ENCODE measurements at regions not wholly inside any gene's neighbourhood (a gene's known extent, or its start where the extent isn't known, plus 50 kb on each side); places are given as distances from the start of the nearest gene placed in this dataset.

DNA sequence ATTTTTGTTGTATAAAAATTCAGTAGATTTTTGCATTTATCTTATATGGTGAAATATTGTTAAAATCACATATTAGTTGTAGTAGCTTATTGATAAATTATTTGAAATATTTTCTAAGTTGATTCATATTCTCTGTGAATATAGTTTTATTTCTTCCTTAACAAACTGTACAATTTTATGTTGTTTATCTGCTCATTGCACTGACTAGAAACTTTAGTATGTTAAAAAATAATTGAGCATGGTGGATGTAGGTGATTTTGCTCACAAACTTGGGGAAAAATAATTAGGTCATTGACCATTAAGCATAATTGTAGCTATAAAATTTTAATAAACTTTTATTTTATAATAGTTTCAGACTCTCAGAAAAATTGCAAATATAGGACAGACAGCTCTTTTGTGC is 1445.3 kb upstream of the MIR17HG start:
- no peak for DNase-seq (ENCODE audit: low read depth)
- no peak overlapping the region for H3K4me3 ChIP-seq (ENCODE audit: low read depth, low read length)
- TF ChIP-seq, protein P1, sequence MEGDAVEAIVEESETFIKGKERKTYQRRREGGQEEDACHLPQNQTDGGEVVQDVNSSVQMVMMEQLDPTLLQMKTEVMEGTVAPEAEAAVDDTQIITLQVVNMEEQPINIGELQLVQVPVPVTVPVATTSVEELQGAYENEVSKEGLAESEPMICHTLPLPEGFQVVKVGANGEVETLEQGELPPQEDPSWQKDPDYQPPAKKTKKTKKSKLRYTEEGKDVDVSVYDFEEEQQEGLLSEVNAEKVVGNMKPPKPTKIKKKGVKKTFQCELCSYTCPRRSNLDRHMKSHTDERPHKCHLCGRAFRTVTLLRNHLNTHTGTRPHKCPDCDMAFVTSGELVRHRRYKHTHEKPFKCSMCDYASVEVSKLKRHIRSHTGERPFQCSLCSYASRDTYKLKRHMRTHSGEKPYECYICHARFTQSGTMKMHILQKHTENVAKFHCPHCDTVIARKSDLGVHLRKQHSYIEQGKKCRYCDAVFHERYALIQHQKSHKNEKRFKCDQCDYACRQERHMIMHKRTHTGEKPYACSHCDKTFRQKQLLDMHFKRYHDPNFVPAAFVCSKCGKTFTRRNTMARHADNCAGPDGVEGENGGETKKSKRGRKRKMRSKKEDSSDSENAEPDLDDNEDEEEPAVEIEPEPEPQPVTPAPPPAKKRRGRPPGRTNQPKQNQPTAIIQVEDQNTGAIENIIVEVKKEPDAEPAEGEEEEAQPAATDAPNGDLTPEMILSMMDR (IDR thresholded peaks at IDR 0.05; ENCODE audit: insufficient read depth, low read length), result no peak

- H3K4me3 ChIP-seq (ENCODE audit: low read depth, low read length), result no peak overlapping the region
- no peak for DNase-seq (ENCODE audit: low read depth)
- TF ChIP-seq, protein P1 (IDR thresholded peaks at IDR 0.05; ENCODE audit: insufficient read depth, low read length), result no peak
These were observed 1444.4 kb upstream of the MIR17HG start for GRCh38 chr13:89903115-89903514.

DNA sequence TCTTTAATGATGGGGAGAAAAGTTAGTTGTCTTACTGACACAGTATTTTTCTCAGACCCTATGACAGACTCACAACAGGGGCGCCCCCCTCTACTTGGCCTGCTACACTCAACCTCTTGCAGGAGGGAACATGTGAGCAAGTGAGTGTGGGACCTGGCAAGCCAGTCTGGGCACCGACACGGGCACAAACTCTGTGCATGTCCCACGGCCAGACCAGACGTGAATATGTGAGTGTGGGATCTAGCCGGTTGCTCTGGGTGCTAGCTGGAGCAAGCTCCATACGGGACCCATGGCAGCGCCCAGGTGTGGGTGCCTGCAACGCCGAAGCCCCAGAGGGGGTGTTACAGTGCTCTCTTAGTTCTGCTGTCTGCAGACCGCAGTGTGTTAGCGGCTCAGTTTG is 1437.3 kb upstream of the MIR17HG start:
- no peak for DNase-seq (ENCODE audit: low read depth)
- H3K4me3 ChIP-seq (ENCODE audit: low read depth, low read length), result no peak overlapping the region
- TF ChIP-seq, protein P1 (IDR thresholded peaks at IDR 0.05; ENCODE audit: insufficient read depth, low read length), result no peak

GRCh38 chr13:89916551-89916950 is 1430.9 kb upstream of the MIR17HG start:
- DNase-seq (ENCODE audit: low read depth), result no peak
- H3K4me3 ChIP-seq (ENCODE audit: low read depth, low read length), result no peak overlapping the region
- TF ChIP-seq, protein P1 (IDR thresholded peaks at IDR 0.05; ENCODE audit: insufficient read depth, low read length), result no peak

DNA sequence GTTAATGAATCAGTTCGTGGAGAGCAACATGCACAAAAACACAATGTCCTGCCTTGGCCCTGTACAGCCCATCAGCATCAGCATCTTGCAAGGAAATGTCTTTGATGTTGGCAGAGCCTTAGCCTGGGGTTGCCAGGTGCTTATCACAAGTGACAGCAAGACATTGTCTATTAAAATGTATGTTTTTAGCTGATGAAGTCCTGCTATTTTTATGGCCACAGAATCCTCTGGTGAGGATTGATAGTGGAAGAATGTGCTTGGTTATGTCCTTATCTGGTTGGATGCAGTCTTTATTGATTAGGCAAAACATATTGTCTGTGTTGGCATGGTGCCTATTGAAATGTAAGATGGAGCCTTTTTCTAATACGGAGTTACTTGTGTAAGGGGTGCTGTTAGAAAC is 1427.0 kb upstream of the MIR17HG start:
- TF ChIP-seq, protein P1 (IDR thresholded peaks at IDR 0.05; ENCODE audit: insufficient read depth, low read length), result no peak
- DNase-seq (ENCODE audit: low read depth), result no peak
- H3K4me3 ChIP-seq (ENCODE audit: low read depth, low read length), result no peak overlapping the region

DNA sequence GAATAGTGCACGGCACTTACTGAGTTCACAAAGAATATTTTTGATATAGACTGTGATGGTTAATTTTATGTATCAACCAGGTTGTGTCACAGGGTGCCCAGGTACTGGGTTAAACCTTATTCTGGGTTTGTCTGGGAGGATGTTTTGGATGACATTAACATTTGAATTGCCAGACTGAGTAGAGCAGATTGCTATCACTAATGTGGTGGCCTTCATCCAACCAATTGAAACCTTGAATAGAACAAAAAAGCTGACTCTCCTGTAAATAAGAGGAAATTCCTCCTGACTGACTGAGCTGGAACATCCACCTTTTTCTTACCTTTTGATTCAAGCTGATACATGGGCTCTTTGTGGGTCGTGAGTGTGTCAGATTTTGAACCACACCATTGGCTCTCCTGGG is 1424.4 kb upstream of the MIR17HG start:
- no peak overlapping the region for H3K4me3 ChIP-seq (ENCODE audit: low read depth, low read length)
- DNase-seq (ENCODE audit: low read depth), result no peak
- TF ChIP-seq, protein P1 (IDR thresholded peaks at IDR 0.05; ENCODE audit: insufficient read depth, low read length), result no peak

DNA sequence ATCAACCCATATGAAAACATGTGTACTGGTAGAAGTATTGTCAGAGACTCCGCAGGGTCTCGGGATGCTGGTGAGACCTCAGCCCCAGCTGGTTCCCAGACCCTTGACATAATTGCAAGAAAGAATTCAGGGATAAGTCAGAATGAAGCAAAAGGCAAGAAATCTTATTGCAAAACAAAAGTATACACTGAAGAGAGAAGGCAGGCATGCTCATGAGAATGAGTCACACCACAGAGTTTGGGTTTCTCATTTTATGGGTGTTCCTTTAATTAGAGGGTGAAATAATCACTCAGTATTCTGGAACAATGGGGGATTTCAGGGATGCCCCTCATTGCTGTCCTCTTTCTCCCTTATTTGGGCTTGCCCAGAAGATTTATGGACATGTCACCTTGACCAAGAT is 1423.8 kb upstream of the MIR17HG start:
- no peak for DNase-seq (ENCODE audit: low read depth)
- TF ChIP-seq, protein P1 (IDR thresholded peaks at IDR 0.05; ENCODE audit: insufficient read depth, low read length), result no peak
- no peak overlapping the region for H3K4me3 ChIP-seq (ENCODE audit: low read depth, low read length)
